GM19099 (cell line): ENCODE measurements at regions not wholly inside any gene's neighbourhood (a gene's known extent, or its start where the extent isn't known, plus 50 kb on each side); places are given as distances from the start of the nearest gene placed in this dataset.

Experiments
- POLR2A ChIP-seq: IDR thresholded peaks from 3 replicates; pipeline ENCODE4 v1.6.1; 2011; ENCODE audit warnings: low read depth; ENCODE audit not compliant: insufficient read length; ENCODE audit errors: extremely low read depth

- no peak for TF ChIP-seq POLR2A
Measured at GRCh38 chr2:128624956-128625355, 306.3 kb upstream of the HS6ST1 start.

DNA sequence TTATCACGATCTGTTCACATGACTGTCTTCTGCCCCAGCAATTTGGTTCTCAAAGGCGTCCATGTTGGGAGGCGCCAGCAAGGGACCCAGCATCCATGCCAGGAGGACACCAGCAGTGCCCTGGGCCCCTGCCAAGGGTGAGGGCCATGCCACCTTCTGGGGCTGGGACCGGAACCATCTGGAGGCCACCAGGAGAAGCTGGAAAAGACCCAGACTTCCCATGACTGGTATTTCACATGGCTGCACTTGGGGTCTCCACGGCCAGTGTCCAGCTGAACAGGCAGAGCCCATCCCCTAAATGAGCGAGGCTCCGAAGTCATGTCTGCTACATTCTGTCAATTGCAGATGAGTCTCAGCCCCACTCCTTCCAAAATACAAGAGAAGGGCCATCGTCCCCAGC is 306.8 kb upstream of the HS6ST1 start:
- no peak for TF ChIP-seq POLR2A

DNA sequence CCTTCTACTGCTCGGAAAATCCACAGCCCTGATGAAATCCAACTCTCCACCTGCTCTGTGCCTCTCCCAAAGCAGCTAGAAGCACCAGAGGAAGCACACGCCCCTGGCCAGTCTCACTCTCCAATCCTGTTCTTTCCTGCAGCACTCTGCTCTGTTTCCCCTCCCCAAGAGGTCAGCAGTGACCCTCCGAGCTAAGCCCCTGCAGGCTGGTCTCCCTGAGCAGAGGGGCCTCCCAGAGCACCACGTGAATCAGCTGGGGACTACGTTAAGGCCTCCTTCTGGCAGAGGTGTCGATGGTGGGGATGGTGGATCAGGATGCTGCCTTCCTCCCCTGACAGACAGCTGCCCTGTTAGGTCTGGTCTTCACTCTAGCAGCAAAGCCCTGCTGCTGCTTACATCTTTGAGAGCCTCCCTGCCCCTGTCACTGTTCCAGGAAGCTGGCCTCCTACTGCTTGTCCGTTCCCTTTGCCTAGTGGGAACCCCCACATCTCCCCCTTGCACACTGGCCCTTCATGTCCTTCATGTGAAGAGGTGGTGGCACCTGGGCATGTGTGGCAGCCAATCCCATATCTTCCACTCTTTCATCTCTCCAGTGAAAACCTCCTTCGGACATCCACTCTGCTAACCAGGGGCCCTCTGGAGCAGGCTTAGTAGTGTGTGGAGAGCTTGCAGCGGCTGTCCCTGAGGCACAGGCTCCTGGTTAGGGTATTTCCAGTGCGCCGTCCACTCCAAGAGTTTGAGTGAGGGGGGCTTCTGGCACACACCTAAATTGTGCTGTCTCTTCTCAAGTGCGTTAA is 307.5 kb upstream of the HS6ST1 start:
- TF ChIP-seq POLR2A, result no peak

DNA sequence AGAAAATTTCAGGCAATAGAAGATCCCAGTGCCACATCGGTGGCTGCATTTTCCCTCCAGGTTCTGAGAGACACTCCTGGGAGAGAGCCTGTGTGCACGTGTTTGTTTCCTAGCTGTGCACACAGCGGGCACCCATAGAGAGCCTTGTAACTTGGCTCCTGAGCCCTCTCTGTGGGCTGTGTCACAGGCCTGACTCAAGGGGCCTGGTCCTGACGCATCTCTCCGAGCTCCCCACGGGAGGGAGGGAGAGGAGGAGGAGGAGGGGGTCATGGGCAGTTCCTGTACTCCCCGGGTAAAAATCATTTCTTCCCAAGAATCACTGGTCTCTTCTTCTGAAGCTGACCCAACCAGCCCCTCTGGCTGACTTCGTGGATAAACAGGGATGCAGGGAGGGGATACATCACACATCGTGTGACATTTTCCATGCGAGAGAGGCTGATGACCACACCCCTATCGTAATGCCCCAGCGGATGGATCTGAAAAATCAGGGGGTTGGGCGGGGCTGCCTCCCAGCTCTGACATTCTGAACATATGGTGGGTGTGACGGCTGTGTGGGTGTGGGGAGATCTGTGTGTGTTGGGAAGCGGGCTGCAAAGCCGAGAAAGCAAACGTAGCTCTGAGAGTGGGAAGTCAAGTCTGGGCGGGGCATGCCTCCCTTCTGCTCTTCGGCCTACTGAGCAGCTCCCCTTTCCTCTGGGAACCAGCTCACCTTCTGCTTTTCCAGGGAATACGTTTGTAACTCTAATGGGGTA is 308.3 kb upstream of the HS6ST1 start:
- no peak for TF ChIP-seq POLR2A

- no peak for TF ChIP-seq POLR2A
Measured at GRCh38 chr2:128628206-128628605, 309.5 kb upstream of the HS6ST1 start.

- TF ChIP-seq POLR2A, result no peak
Measured at GRCh38 chr2:128628996-128629395, 310.3 kb upstream of the HS6ST1 start.

DNA sequence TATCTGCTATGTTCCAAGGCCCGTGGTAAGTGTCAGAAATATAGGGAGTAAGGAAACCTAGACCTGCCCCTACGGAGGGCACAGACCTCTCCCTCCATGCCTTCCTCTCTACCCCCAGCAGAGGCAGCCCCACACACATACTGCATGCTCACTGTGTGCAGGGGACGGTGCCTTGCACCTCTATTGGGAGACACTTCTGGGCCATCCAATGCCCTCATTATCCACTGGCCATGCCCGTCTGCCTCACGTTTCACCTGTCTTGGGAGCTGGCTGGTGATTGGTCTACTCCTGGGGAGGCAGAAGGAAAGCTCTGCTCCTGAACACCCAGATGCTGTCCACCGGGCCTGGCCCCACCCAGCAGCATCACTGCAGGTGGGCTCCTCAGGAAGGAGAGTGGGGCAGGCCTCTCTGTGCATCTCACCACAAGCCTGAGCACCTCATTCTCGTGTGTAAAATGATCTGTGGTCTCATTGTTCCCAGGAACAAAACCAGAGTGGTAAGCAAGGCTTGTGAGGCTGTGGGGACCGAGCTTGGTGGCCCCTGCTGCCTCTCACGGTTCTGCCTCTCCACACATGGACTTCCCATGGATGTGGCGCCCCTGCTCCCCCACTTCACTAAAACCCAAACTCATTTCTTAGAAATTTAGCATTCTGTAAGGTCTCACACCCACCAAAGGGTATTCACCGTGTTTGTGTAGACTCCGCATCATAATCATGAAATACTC is 312.5 kb upstream of the HS6ST1 start:
- TF ChIP-seq POLR2A, result no peak

- TF ChIP-seq POLR2A, result no peak
Measured at GRCh38 chr2:128631698-128632500, 313.2 kb upstream of the HS6ST1 start.

DNA sequence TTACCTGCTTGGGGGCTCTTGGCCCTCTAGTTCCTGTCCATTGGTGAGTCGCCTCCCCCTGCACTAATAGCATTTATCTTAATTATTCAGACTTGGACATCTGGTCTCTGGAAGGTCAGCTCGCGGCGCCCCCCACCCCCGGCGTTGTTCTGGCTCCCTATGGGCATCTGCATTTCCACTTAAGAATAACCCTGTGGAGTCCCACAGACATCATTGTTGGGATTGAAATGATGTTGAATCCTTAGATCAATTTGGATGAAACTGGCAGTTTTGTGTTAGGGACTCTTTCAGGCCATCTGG is 313.8 kb upstream of the HS6ST1 start:
- TF ChIP-seq POLR2A, result no peak

DNA sequence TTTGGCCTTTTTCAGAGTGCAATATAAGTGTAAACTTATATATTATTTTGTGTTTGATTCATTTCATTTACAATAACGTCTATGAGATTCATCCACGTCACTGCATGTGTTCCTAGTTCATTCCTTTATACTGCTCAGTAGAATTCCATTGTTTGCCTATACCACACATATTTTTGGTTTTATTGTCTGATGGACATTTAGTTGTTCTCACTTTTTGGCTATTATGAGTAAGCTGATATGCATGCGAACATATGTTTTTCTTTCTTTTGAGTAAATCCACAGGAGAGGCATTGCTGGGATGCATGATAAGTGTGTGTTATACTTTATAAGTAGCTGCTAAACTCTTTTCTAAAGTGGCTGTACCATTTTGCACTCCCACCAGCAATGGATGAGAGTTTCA is 314.8 kb upstream of the HS6ST1 start:
- no peak for TF ChIP-seq POLR2A

GRCh38 chr2:128635361-128635900 is 316.8 kb upstream of the HS6ST1 start:
- TF ChIP-seq POLR2A, result no peak

- no peak for TF ChIP-seq POLR2A
Measured at GRCh38 chr2:128636802-128637147, 318.1 kb upstream of the HS6ST1 start.

DNA sequence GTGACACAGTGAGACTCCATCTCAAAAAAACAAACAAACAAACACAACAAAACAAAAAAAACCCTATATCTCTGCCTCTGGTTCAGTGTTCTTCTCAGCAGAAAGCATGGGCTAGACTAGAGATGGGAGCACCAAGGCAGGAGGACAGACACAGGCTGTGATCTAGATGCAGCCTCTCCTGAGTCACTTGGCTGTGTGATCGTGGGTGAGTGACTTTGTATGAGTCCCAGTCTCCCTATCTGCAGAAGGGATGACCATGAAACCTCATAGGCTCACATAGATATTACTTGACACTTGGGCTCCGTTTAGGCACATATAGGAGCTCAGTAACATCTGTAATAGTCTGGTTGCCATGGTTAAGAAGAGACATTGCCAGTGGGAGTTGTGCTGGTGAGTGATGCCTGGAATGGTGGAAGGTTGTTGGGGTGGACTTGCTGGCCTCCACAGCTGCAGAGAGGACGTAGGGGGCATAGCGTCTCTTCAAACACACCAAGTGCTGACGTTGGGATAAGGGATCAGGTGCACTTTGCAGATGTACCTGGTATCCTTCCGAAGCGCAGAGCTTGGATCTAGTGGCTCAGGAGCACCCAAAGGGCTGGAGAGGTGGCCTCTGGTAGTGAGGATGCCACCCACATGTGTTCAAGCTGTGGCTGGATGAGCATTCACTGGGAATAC is 318.9 kb upstream of the HS6ST1 start:
- no peak for TF ChIP-seq POLR2A
